GM19455 (cell line): ENCODE measurements at regions not wholly inside any gene's neighbourhood (a gene's known extent, or its start where the extent isn't known, plus 50 kb on each side); places are given as distances from the start of the nearest gene placed in this dataset.

Experiments
- ATAC-seq: cut with Tn5 transposase; IDR thresholded peaks from one replicate; pipeline ENCODE4 v1.9.1; 2021; ENCODE audit not compliant: unreplicated experiment

DNA sequence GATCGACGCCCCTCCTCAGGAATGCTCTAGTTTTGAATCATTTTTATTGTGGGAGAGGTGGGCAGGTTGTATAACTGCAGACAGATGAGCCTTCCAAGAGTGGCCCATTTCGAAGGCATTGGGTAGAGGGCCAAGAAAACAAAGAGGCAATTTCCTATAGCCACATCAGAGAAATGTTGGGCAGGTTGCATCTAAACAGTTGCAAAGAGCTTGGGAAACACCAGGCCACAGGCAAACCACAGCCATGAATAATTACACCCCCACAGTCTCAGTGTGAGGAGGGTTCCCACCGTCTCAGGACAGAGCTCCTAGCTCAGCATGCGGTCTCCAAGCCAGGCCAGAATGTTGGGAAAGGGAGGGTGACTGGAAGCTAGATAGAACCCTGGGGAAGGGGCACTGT lies 257.3 kb downstream of the ABHD5 start:
- no peak for ATAC-seq

DNA sequence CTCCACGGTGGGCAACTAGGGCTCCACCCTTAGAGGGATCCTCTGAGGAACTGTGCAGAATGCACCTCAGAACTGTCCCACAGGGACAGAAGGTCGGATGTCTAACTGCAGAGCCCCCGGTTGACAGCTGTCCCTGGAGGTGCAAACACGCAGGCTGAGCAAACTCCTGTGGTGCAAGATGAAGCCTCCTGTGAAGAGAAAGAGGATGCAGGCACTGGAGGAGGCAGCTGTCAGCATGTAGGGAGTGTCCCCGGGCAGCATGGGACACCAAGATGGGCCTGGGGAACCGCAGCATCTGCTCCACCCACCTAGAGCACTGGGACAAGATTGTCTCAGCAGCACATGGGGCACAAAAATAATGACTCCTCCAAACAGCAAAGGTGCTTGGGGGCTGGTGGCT lies 258.9 kb downstream of the ABHD5 start:
- ATAC-seq, result no peak

DNA sequence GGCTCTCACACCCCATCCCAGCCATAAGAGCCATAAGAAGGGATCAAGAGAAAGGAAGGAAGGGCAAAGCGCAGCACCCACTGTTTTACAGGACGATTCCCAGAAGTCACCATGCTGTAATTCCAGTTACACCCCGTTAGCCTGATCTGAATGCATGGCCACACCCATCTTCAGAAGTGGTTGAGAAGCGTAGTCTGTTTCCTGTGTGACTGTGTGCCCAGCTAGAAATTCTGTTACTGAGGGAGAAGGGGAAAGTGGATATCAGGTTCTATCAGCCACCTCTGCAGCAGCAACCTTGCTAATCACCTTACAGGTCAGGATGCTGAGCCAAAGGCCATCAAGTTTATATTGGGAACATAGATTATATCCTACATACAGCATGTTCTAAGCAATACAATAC lies 260.0 kb downstream of the ABHD5 start:
- no peak for ATAC-seq

GRCh38 chr3:43951813-43952212 lies 261.1 kb downstream of the ABHD5 start:
- no peak for ATAC-seq

- ATAC-seq, result no peak
Observed at GRCh38 chr3:43953380-43953779, 262.6 kb downstream of the ABHD5 start.

DNA sequence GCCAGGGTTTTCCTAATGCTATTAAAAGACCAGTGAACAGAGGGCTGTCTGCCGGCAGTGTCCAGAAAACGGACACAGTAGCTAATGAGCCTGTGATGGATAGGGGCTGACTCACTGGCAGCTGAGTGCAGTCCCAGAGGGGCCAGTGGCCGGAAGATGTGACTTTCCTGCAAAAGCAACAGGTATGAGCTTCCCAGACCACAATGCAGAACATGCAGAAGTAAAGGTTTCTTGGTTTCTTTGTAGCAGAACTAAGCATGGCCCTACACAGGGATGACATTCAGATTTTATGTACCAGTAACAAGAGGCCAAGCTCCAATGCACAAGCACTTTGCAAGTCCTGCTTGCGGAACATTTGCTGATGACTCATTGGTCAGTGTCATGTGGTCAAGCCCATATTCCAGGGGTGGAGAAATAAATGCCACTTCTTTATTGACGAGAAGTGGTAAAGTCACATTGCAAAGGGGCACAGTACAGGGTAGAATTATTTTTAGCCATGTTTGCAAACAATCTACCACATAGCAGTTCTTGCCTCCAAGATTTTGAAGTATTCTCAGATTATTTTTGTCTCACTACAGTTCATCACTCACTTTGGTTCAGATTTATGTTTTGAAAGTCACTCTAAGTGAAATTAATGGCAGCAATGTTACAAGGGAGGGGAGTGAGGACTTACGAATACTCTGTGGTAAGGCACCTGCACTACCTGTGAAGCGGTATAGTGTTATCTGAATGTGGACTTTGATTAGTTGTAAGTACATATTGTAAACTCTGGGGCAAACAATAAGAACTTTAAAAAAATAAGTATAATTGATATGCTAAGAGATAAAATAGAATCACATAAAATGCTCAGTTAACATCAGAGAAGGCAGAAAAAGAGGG lies 263.3 kb downstream of the ABHD5 start:
- no peak for ATAC-seq

DNA sequence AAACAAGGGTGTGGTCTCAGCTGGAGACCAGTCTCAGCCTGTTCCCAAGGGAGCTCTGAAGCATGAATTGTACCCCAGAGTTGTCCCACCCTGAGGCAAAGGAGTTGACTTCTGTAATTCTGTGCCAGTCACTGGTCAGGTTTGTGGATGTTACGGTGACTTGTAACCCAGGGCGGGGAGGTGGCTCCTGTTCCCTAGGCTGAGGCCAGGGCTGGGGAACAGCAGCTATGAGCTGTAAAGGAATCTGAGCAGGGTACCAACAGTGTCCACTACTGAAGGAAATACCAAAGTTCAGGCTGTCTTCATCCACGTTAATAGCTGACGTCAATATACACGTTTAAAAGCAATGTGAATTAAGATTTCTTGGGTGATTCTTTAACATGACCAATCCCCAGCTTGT lies 266.2 kb downstream of the ABHD5 start:
- ATAC-seq, result no peak

DNA sequence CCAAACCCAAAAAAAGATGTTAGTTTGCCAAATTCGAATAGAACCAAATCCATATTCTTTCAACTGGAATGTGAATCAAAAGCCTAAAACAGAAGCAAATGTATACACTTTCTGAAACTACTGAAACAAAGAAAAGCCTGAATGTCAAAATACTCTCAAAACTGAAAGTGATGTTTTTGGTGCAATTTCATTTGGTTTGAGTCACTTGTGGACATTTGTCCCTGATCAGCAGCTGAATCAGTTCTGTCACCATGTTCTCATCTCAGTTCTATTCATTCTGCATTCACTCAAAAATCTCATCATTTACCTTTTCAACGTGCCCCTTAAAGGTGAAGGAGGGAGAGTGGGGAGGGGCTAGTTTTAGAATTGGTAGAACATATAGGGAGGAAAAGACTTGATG lies 266.8 kb downstream of the ABHD5 start:
- no peak for ATAC-seq

GRCh38 chr3:43958005-43958770 lies 267.4 kb downstream of the ABHD5 start:
- ATAC-seq, result no peak

- no peak for ATAC-seq
Observed at GRCh38 chr3:43958973-43959372, 268.2 kb downstream of the ABHD5 start.

DNA sequence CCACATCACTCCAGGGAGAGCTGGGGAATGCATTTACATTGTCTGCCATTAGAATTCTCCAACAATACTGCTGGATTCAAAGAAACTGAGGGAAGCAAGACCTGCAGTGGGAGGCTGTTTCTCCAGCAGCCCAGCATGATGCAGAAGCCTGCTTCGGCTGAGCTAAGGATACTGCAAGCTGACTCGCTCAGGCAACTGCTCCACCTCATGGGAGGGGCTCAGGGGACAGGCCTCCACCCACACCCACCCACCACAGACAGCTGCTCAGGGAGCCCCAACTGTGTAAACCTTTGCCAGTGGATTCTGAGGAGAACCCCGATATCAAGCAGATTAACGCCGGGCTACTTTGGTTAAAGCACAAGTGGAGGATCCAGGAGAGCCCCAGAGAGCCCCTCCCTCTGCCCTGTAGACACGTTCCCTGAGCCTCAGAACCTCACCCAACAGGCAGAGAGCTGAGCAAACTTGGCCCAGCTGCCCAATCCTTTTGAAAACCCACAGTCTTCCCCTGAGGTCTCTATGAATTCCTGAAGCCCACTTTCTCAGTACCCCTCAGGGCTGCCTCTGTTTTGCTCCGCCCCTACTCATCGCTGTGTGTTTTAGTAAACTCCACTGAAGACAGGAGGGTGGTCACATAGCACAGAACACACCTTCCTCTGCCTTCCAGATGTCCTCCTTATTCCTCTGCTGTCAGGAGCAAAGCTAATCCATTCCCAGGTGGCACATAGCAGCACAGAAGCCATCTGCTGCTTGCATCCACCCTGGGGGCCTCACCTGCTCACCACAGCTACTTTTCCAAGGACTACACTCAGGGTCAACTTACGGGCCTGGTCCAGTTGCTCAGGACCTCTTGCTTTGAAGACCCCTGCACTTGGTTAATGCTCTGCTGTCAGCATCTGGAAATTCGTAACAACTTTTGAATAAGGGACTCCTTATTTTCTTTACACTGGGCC lies 269.0 kb downstream of the ABHD5 start:
- ATAC-seq, result no peak

GRCh38 chr3:43960448-43960840 lies 269.7 kb downstream of the ABHD5 start:
- no peak for ATAC-seq

GRCh38 chr3:43962043-43962442 lies 271.3 kb downstream of the ABHD5 start:
- ATAC-seq, result no peak

DNA sequence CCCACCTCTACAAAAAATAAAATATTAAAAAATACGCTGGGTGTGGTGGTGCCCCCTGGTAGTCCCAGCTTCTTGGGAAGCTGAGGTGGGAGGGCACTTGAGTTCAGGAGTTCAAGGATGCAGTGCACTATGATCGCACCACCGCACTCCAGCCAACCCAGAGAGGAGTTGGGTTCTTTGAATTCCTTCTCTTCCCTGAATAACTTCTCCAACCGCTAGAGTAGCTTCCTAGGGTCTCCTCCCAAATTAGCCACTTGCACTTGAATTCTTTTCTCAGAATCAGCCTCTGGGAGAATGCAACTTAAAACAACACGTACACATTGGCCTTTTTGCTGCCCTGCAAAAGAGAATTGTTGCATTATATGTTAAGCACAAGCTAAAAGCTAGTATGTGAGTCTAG lies 272.5 kb downstream of the ABHD5 start:
- ATAC-seq, result no peak

GRCh38 chr3:43964640-43965039 lies 273.9 kb downstream of the ABHD5 start:
- no peak for ATAC-seq

- no peak for ATAC-seq
Observed at GRCh38 chr3:43965656-43966055, 274.9 kb downstream of the ABHD5 start.

- no peak for ATAC-seq
Observed at GRCh38 chr3:43966126-43966525, 275.4 kb downstream of the ABHD5 start.

DNA sequence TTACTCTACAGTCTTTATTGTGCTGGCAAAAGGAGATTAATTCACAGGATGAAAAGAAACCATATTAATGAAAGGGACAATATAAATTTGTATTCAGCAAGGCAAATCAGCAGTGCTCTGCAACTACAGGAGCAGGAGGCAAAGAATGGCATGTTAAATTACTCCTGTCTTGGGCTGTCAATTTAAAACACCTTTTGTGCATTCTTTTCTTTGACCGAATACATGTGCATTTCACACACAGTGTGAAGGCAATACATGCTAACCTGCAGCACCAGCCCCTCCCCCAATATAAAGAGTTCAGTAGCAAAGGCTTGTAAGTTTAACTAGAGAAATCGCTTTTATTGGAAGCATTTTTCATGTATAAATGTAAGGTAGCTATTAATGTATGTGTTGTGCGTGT lies 275.2 kb upstream of the TOPAZ1 start:
- no peak for ATAC-seq

DNA sequence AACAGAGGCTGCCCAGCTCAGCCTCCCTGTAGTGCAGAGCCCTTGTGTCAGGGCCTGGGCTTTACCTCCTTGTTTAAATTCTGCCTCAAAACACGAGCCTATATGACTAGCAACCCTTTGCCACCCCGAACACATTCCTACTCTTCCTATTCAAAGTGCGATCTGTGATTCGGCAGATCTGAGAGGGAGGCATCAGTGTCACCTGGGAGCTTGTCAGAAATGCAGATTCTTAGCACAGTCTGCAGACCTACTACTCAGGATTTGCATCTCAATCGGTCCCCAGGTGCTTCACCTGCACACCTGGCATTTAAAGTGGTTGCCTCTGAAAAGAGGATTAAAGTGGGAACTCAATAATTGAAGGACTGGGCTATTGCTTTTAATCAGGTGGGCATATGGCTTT lies 273.2 kb upstream of the TOPAZ1 start:
- ATAC-seq, result no peak

DNA sequence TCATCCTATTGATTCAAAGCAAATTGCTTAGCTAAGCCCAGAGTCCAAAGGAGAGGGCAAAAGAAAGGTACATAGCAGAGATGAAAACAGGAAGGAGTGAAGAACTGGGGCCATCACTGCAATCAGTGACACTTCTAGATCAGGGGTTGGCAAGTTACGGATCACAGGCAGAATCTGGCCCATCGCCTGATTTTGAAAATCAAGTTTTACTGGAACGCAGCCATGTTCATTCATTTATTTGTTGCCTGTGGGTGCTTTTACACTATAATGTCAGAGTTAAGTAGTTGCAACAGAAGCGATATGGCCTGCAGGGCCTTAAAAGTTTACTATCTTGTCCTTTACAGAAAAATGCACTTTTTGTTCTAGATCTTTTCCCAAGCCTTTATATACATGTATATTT lies 271.7 kb upstream of the TOPAZ1 start:
- no peak for ATAC-seq

DNA sequence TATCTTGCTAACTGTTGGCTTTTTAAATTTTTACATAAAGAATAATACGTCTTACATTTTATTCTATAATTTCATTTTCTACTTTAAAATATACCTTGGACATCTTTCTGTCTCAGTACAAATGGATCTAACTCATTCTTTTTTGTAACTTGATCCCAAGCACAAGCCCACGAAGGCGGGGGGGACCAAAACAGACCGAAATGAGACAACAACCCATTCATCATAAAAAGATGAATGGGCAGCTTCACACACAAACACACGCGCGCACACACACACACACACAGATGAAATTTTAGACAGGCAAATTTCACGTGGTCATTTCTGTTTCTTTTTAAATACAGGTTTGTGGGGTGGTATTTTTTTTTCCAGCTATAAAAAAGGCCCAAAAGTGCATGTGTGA lies 271.3 kb upstream of the TOPAZ1 start:
- ATAC-seq, result no peak
